Left lobe of liver (tissue), 2 donors: ENCODE measurements at regions not wholly inside any gene's neighbourhood (a gene's known extent, or its start where the extent isn't known, plus 50 kb on each side); places are given as distances from the start of the nearest gene placed in this dataset.

Experiments
- ATAC-seq: fragments of 200-7000 bp; cut with Tn5 transposase; one replicate; pipeline ENCODE4 v1.9.1; 2020; ENCODE audit warnings: mild to moderate bottlenecking, moderate library complexity
- DNase-seq: peaks from one replicate; pipeline ENCODE4 v3.0.0-alpha.2; 2020; ENCODE audit warnings: low spot score
- donor health status: DM: no; HTN: no; CAD: no; lungs with moderate emphysema.
- donor health status: DM: no; HTN: yes; CAD: no.

GRCh38 chr3:43932921-43933320 is 242.2 kb downstream of the ABHD5 start:
- no peak for ATAC-seq
- no peak for DNase-seq

- DNase-seq (no peak), ATAC-seq (no peak)
Measured at GRCh38 chr3:43948013-43948412, 257.3 kb downstream of the ABHD5 start.

GRCh38 chr3:43949594-43949993 is 258.9 kb downstream of the ABHD5 start:
- no peak for ATAC-seq
- no peak for DNase-seq

- ATAC-seq (no peak), DNase-seq (no peak)
Measured at GRCh38 chr3:43950775-43951174, 260.0 kb downstream of the ABHD5 start.

- ATAC-seq (no peak), DNase-seq (no peak)
Measured at GRCh38 chr3:43951813-43952212, 261.1 kb downstream of the ABHD5 start.

- DNase-seq (no peak), ATAC-seq (no peak)
Measured at GRCh38 chr3:43953380-43953779, 262.6 kb downstream of the ABHD5 start.

GRCh38 chr3:43953814-43954692 is 263.3 kb downstream of the ABHD5 start:
- no peak for ATAC-seq
- no peak for DNase-seq

GRCh38 chr3:43956945-43957344 is 266.2 kb downstream of the ABHD5 start:
- DNase-seq: no peak
- ATAC-seq: no peak

- no peak for ATAC-seq
- no peak for DNase-seq
Measured at GRCh38 chr3:43957553-43957952, 266.8 kb downstream of the ABHD5 start.

GRCh38 chr3:43958005-43958770 is 267.4 kb downstream of the ABHD5 start:
- ATAC-seq: no peak
- DNase-seq: no peak

- DNase-seq: no peak
- ATAC-seq: no peak
Measured at GRCh38 chr3:43958973-43959372, 268.2 kb downstream of the ABHD5 start.

- ATAC-seq (no peak), DNase-seq (no peak)
Measured at GRCh38 chr3:43959498-43960447, 269.0 kb downstream of the ABHD5 start.

GRCh38 chr3:43960448-43960840 is 269.7 kb downstream of the ABHD5 start:
- DNase-seq (no peak), ATAC-seq (no peak)

GRCh38 chr3:43962043-43962442 is 271.3 kb downstream of the ABHD5 start:
- DNase-seq: no peak
- no peak for ATAC-seq

- no peak for ATAC-seq
- no peak for DNase-seq
Measured at GRCh38 chr3:43963208-43963607, 272.5 kb downstream of the ABHD5 start.

GRCh38 chr3:43964640-43965039 is 273.9 kb downstream of the ABHD5 start:
- DNase-seq: no peak
- no peak for ATAC-seq

- ATAC-seq: no peak
- no peak for DNase-seq
Measured at GRCh38 chr3:43965656-43966055, 274.9 kb downstream of the ABHD5 start.

- ATAC-seq (no peak), DNase-seq (no peak)
Measured at GRCh38 chr3:43966126-43966525, 275.4 kb downstream of the ABHD5 start.

- DNase-seq (no peak), ATAC-seq (no peak)
Measured at GRCh38 chr3:43966530-43966929, 275.2 kb upstream of the TOPAZ1 start.

GRCh38 chr3:43968465-43968864 is 273.2 kb upstream of the TOPAZ1 start:
- ATAC-seq: no peak
- no peak for DNase-seq

- no peak for ATAC-seq
- no peak for DNase-seq
Measured at GRCh38 chr3:43969944-43970343, 271.7 kb upstream of the TOPAZ1 start.
